ENCODE measurements at regions not wholly inside any gene's neighbourhood (a gene's known extent, or its start where the extent isn't known, plus 50 kb on each side); places are given as distances from the start of the nearest gene placed in this dataset.

DNA sequence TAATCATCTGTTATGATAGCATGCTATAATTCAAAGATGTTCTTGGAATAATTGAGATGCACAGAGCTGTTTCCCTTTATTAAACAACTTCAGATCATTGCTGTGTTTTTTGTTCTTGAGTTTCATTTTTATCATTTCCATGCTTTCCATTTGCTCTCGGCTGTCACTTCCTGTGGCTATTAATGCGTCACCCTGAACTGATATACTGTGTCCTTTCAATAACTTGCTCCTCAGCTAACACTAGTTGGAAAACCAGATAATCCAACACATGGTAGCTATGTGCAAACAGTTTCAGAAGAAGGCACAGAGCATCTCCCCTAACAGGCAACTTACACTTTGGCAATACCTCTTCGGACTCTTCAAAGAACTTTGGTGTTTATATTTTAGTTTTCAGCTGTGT, 376.0 kb downstream of the GBA3 start:
- Histone ChIP-seq H3K4me1 (ENCODE audit: control insufficient read depth, insufficient read depth, low read length) (no peaks in the 10 kb centered on the region), H3K4me3 (ENCODE audit: low read depth in 2 of 2, low read length in 2 of 2) (no peak overlapping the region), H3K9me3 (ENCODE audit: control insufficient read depth, insufficient read depth, low read depth, low read length) (no peaks in the 10 kb centered on the region), H3K36me3 (ENCODE audit: control insufficient read depth, insufficient read depth, low read length) (no peaks in the 10 kb centered on the region), H3K27me3 (ENCODE audit: control insufficient read depth, insufficient read depth, low read length) (no peaks in the 10 kb centered on the region), H3K27ac (ENCODE audit: low read length) (no peak overlapping the region)
- ChIA-PET POLR2A (no interaction called here), CTCF (no interaction called here)
- no TSS peak for BruUV-seq (replicated peaks)
- in situ Hi-C loops (cut with HindIII; ENCODE audit: low pct_unique_long_range_greater_than_20kb, low sequenced_read_pairs) (no loop called here), intact Hi-C loops (cut with micrococcal nuclease; ENCODE audit: unreplicated experiment) (no loop called here)
- TF ChIP-seq SIN3A (IDR thresholded peaks at IDR 0.05; ENCODE audit: borderline replicate concordance, insufficient read depth, low read depth, low read length): no peak
- TF ChIP-seq, protein P1, sequence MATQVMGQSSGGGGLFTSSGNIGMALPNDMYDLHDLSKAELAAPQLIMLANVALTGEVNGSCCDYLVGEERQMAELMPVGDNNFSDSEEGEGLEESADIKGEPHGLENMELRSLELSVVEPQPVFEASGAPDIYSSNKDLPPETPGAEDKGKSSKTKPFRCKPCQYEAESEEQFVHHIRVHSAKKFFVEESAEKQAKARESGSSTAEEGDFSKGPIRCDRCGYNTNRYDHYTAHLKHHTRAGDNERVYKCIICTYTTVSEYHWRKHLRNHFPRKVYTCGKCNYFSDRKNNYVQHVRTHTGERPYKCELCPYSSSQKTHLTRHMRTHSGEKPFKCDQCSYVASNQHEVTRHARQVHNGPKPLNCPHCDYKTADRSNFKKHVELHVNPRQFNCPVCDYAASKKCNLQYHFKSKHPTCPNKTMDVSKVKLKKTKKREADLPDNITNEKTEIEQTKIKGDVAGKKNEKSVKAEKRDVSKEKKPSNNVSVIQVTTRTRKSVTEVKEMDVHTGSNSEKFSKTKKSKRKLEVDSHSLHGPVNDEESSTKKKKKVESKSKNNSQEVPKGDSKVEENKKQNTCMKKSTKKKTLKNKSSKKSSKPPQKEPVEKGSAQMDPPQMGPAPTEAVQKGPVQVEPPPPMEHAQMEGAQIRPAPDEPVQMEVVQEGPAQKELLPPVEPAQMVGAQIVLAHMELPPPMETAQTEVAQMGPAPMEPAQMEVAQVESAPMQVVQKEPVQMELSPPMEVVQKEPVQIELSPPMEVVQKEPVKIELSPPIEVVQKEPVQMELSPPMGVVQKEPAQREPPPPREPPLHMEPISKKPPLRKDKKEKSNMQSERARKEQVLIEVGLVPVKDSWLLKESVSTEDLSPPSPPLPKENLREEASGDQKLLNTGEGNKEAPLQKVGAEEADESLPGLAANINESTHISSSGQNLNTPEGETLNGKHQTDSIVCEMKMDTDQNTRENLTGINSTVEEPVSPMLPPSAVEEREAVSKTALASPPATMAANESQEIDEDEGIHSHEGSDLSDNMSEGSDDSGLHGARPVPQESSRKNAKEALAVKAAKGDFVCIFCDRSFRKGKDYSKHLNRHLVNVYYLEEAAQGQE (IDR thresholded peaks at IDR 0.05; ENCODE audit: insufficient read depth in 1 of 2, low read depth in 2 of 2, low read length in 1 of 2): no peak
- TF ChIP-seq, protein P2, sequence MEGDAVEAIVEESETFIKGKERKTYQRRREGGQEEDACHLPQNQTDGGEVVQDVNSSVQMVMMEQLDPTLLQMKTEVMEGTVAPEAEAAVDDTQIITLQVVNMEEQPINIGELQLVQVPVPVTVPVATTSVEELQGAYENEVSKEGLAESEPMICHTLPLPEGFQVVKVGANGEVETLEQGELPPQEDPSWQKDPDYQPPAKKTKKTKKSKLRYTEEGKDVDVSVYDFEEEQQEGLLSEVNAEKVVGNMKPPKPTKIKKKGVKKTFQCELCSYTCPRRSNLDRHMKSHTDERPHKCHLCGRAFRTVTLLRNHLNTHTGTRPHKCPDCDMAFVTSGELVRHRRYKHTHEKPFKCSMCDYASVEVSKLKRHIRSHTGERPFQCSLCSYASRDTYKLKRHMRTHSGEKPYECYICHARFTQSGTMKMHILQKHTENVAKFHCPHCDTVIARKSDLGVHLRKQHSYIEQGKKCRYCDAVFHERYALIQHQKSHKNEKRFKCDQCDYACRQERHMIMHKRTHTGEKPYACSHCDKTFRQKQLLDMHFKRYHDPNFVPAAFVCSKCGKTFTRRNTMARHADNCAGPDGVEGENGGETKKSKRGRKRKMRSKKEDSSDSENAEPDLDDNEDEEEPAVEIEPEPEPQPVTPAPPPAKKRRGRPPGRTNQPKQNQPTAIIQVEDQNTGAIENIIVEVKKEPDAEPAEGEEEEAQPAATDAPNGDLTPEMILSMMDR (IDR thresholded peaks at IDR 0.05): no peak
- TF ChIP-seq POLR2AphosphoS5 (IDR thresholded peaks at IDR 0.05; ENCODE audit: low read depth, low read length): no peak
- no peak for TF ChIP-seq TCF7L2 (IDR thresholded peaks at IDR 0.05; ENCODE audit: low read depth, low read length)
- ATAC-seq (no peak), DNase-seq (ENCODE audit: low read depth, low spot score) (no peak)

DNA sequence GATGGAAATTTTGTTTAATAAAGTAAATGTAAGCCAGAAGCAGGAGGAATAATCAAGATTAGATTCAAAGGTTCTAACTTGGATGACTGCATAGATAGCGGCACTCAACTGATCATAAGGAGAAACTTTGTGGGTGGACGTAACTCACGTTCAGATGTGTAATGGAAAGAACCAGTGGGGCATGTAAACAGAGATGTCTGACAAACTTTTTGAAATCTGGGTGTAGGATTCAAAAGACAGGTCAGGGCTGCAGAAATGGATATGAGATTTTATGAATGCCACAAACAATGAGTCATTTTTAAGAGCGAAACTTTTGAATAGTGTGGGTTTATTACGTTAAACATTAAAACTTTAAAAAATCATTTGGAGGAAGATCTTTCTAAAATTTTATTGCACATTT, 375.6 kb downstream of the GBA3 start:
- intact Hi-C loops (cut with micrococcal nuclease; ENCODE audit: unreplicated experiment): no loop called here
- H3K36me3 ChIP-seq (ENCODE audit: control insufficient read depth, insufficient read depth, low read length): no peaks in the 10 kb centered on the region
- H3K4me3 ChIP-seq (ENCODE audit: low read depth in 2 of 2, low read length in 2 of 2): no peak overlapping the region
- no peaks in the 10 kb centered on the region for H3K27me3 ChIP-seq (ENCODE audit: control insufficient read depth, insufficient read depth, low read length)
- no peak for DNase-seq (ENCODE audit: low read depth, low spot score)
- no peak for ATAC-seq
- POLR2A ChIA-PET: no interaction called here
- CTCF ChIA-PET: no interaction called here
- H3K9me3 ChIP-seq (ENCODE audit: control insufficient read depth, insufficient read depth, low read depth, low read length): no peaks in the 10 kb centered on the region
- no peak for TF ChIP-seq TCF7L2 (IDR thresholded peaks at IDR 0.05; ENCODE audit: low read depth, low read length)
- TF ChIP-seq, protein P1 (IDR thresholded peaks at IDR 0.05; ENCODE audit: insufficient read depth in 1 of 2, low read depth in 2 of 2, low read length in 1 of 2): no peak
- TF ChIP-seq, protein P2 (IDR thresholded peaks at IDR 0.05): no peak
- no peak for TF ChIP-seq POLR2AphosphoS5 (IDR thresholded peaks at IDR 0.05; ENCODE audit: low read depth, low read length)
- TF ChIP-seq SIN3A (IDR thresholded peaks at IDR 0.05; ENCODE audit: borderline replicate concordance, insufficient read depth, low read depth, low read length): no peak
- no peaks in the 10 kb centered on the region for H3K4me1 ChIP-seq (ENCODE audit: control insufficient read depth, insufficient read depth, low read length)
- no TSS peak for BruUV-seq (replicated peaks)
- no peak overlapping the region for H3K27ac ChIP-seq (ENCODE audit: low read length)
- in situ Hi-C loops (cut with HindIII; ENCODE audit: low pct_unique_long_range_greater_than_20kb, low sequenced_read_pairs): no loop called here
